Heart left ventricle (tissue), 13 donors: ENCODE measurements at regions not wholly inside any gene's neighbourhood (a gene's known extent, or its start where the extent isn't known, plus 50 kb on each side); places are given as distances from the start of the nearest gene placed in this dataset.

Experiments used
- CTCF ChIP-seq, 12 donors: fragments of 200-600 bp; sonication (generic) in 4 of 12; IDR thresholded peaks; one replicate each; pipeline versions ENCODE4 v1.5.0 to v1.8.0; 2018 to 2022; ENCODE audit warnings: antibody characterized with exemption in 12 of 12, mild to moderate bottlenecking in 5 of 12
- POLR2A ChIP-seq, 2 donors: fragments of 450-650 bp; IDR thresholded peaks; one replicate each; pipeline ENCODE4 v1.6.1; 2017; ENCODE audit warnings: antibody characterized with exemption in 2 of 2, mild to moderate bottlenecking in 2 of 2, moderate library complexity in 2 of 2
- donor health status: ischemic (EF 13 %, LVEDD 7.1; RV severe dilation, severe dysfunction).
- donor health status: DM: no; HTN: yes; CAD: no.
- donor health status: DM: no; HTN: no; CAD: no.
- donor health status: ischemic (EF 25% LVEDD 6.9; RV normal size, moderate dysfunction).
- donor health status: ischemic (EF 25% LVEDD 5.7; RV mildly dilated, moderate dysfunction).
- donor health status: ischemic (EF 35%, LVEDD 5.7; RV mildly dilated, moderate dysfunction).
- donor health status: nonischemic (EF 11% LVEDD 7.7; RV severe dilation, severe dysfunction).
- donor health status: DM: yes; HTN: yes; CAD: no.
- donor health status: PGD.
- donor health status: ischemic (EF 29% LVEDD 5.4; RV normal size, mild dysfunction).
- donor health status: nonischemic (EF 23%, LVEDD 6.1; RV moderate dilation, normal function).

DNA sequence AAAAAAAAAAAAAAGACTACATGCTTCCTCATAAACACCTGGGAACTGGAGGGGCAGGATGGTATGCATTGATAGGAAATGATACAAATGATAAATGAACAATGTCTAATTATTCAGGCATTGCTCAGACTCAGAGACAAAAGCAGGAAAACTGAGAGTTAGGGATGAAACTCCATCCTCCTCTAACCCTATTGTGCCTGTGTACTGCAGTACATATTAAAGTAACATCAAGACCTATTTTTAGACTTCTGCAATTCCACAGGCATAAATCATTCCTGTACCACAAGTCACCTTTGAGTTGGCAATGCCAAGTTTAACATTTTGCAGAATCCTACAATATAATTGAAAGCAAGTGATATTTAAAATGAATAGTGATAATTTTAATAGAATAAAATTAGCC lies 156.5 kb upstream of the USP15 start:
- TF ChIP-seq CTCF (IDR thresholded peaks at IDR 0.05) (no peak), POLR2A (IDR thresholded peaks at IDR 0.05) (no peak)
